SK-N-SH treated with all-trans-retinoic acid at 6 μM for 48 hours (cell line): ENCODE measurements at regions not wholly inside any gene's neighbourhood (a gene's known extent, or its start where the extent isn't known, plus 50 kb on each side); places are given as distances from the start of the nearest gene placed in this dataset.

ENCODE experiments used
- BACH2 ChIP-seq: fragments of 250-450 bp; sonication (Bioruptor Pico); IDR thresholded peaks from 2 replicates; pipeline ENCODE4 v1.9.0; 2021; ENCODE audit warnings: mild to moderate bottlenecking, borderline replicate concordance
- CSDC2 ChIP-seq: fragments of 250-450 bp; sonication (Bioruptor Pico); IDR thresholded peaks from 2 replicates; pipeline ENCODE4 v1.5.0; 2020; ENCODE audit warnings: mild to moderate bottlenecking, moderate library complexity
- GLIS3 ChIP-seq: fragments of 250-450 bp; sonication (Bioruptor Pico); IDR thresholded peaks from 2 replicates; pipeline ENCODE4 v1.5.0; 2020; ENCODE audit warnings: mild to moderate bottlenecking, moderate library complexity
- ISL1 ChIP-seq: fragments of 250-450 bp; sonication (Bioruptor Pico); IDR thresholded peaks from 2 replicates; pipeline ENCODE4 v2.1.2; 2022; ENCODE audit warnings: mild to moderate bottlenecking, moderate library complexity
- OSR1 ChIP-seq: fragments of 250-450 bp; sonication (Bioruptor Pico); IDR thresholded peaks from 2 replicates; pipeline ENCODE4 v1.8.0; 2022; ENCODE audit warnings: moderate library complexity, mild to moderate bottlenecking, inconsistent platforms
- RARB ChIP-seq: fragments of 250-450 bp; sonication (Bioruptor Pico); IDR thresholded peaks from 2 replicates; pipeline ENCODE4 v1.8.0; 2021; ENCODE audit warnings: mild to moderate bottlenecking, moderate library complexity
- ZFP3 ChIP-seq: fragments of 250-450 bp; sonication (Bioruptor Pico); IDR thresholded peaks from 2 replicates; pipeline ENCODE4 v1.5.0; 2020; ENCODE audit warnings: mild to moderate bottlenecking, moderate library complexity
- ZFP30 ChIP-seq: fragments of 450-650 bp; formaldehyde crosslinking; IDR thresholded peaks from 2 replicates; pipeline ENCODE4 v1.5.0; 2022; ENCODE audit warnings: mild to moderate bottlenecking, moderate library complexity
- ZNF565 ChIP-seq: fragments of 450-650 bp; formaldehyde crosslinking; conservative IDR thresholded peaks from 2 replicates; pipeline ENCODE4 v1.5.0; 2020; ENCODE audit warnings: low read depth, mild to moderate bottlenecking, moderate library complexity
- TF ChIP-seq, protein P1 (sequence below): fragments of 250-450 bp; sonication (Bioruptor Pico); IDR thresholded peaks from 2 replicates; pipeline ENCODE4 v1.5.1; 2020; ENCODE audit warnings: low read depth, mild to moderate bottlenecking, moderate library complexity
- TF ChIP-seq, protein P2 (sequence below): fragments of 250-450 bp; sonication (Bioruptor Pico); IDR thresholded peaks from 2 replicates; pipeline ENCODE4 v1.8.0; 2020; ENCODE audit warnings: mild to moderate bottlenecking, moderate library complexity, borderline replicate concordance

DNA sequence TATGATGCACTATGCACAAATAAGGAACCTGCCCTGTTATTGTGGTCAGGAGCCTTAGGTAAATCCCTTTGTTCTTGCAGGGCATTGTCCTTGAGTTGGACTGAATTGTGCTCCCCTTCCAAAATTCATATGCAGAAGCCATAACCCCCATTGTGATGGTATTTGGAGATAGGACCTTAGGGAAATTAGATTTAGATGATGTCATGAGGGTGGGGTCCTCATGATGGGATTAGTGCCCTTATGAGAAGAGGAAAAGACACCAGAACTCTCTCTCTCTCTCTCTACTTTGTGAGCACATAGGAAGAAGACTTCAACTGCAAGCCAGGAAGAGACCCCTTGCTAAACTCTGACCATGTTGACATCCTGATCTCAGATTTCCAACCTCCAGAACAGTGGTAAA, 268.0 kb downstream of the LRFN2 start:
- TF ChIP-seq, protein P1, sequence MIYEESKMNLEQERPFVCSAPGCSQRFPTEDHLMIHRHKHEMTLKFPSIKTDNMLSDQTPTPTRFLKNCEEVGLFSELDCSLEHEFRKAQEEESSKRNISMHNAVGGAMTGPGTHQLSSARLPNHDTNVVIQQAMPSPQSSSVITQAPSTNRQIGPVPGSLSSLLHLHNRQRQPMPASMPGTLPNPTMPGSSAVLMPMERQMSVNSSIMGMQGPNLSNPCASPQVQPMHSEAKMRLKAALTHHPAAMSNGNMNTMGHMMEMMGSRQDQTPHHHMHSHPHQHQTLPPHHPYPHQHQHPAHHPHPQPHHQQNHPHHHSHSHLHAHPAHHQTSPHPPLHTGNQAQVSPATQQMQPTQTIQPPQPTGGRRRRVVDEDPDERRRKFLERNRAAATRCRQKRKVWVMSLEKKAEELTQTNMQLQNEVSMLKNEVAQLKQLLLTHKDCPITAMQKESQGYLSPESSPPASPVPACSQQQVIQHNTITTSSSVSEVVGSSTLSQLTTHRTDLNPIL (CRISPR knock-in tag), result no peak
- TF ChIP-seq ISL1 (CRISPR knock-in tag), result no peak
- TF ChIP-seq, protein P2, sequence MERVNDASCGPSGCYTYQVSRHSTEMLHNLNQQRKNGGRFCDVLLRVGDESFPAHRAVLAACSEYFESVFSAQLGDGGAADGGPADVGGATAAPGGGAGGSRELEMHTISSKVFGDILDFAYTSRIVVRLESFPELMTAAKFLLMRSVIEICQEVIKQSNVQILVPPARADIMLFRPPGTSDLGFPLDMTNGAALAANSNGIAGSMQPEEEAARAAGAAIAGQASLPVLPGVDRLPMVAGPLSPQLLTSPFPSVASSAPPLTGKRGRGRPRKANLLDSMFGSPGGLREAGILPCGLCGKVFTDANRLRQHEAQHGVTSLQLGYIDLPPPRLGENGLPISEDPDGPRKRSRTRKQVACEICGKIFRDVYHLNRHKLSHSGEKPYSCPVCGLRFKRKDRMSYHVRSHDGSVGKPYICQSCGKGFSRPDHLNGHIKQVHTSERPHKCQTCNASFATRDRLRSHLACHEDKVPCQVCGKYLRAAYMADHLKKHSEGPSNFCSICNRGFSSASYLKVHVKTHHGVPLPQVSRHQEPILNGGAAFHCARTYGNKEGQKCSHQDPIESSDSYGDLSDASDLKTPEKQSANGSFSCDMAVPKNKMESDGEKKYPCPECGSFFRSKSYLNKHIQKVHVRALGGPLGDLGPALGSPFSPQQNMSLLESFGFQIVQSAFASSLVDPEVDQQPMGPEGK (CRISPR knock-in tag), result no peak
- TF ChIP-seq ZNF565, result no peak
- TF ChIP-seq GLIS3, result no peak
- TF ChIP-seq ZFP3 (CRISPR knock-in tag), result no peak
- TF ChIP-seq RARB (CRISPR knock-in tag), result no peak
- no peak for TF ChIP-seq CSDC2 (CRISPR knock-in tag)
- no peak for TF ChIP-seq BACH2 (CRISPR knock-in tag)
- TF ChIP-seq OSR1 (CRISPR knock-in tag), result no peak
- TF ChIP-seq ZFP30 (CRISPR knock-in tag), result no peak
